ENCODE measurements at regions not wholly inside any gene's neighbourhood (a gene's known extent, or its start where the extent isn't known, plus 50 kb on each side); places are given as distances from the start of the nearest gene placed in this dataset.

GRCh38 chr3:56880720-56881575 is 79.2 kb upstream of the ARHGEF3 start:
- no peak for TF ChIP-seq CTCF (IDR thresholded peaks at IDR 0.05)
- Mint-ChIP-seq H3K9me3 (peaks cover 2% of the 10 kb centered on the region), H3K4me3 (no peak overlapping the region), H3K27ac (peak overlapping the region; percentile 97), H3K27me3 (no peaks in the 10 kb centered on the region), H3K4me1 (ENCODE audit: low read depth) (peaks cover 87% of the 10 kb centered on the region), H3K36me3 (ENCODE audit: low read depth) (peaks cover 33% of the 10 kb centered on the region)
- no peak for DNase-seq
- POLR2A ChIA-PET = interaction anchor here (1.6 to 12.6 kb wide), 3 partner anchors 12 to 36 kb away, joined by 4 to 79 read pairs (median 6); no protein-coding TSS in a partner anchor
- CTCF ChIA-PET = interaction anchor here (0.8 to 4.7 kb wide), 3 partner anchors 17 to 82 kb away, joined by 3 to 18 read pairs (median 3); no protein-coding TSS in a partner anchor
- ATAC-seq = peak; percentile 13
- intact Hi-C loops (cut with micrococcal nuclease) = no loop called here

- peaks cover 2% of the 10 kb centered on the region for H3K9me3 Mint-ChIP-seq
- peak; percentile 40 for ATAC-seq
- ChIA-PET POLR2A (interaction anchor here (1.2 to 12.6 kb wide), 3 partner anchors 9 to 37 kb away, joined by 3 to 79 read pairs (median 10); no protein-coding TSS in a partner anchor), CTCF (interaction anchor here (0.8 to 4.7 kb wide), 3 partner anchors 16 to 80 kb away, joined by 3 to 18 read pairs (median 3); no protein-coding TSS in a partner anchor)
- TF ChIP-seq CTCF (IDR thresholded peaks at IDR 0.05) = no peak
- no peak for DNase-seq
- peaks cover 85% of the 10 kb centered on the region for H3K4me1 Mint-ChIP-seq (ENCODE audit: low read depth)
- peak overlapping the region; percentile 97 for H3K27ac Mint-ChIP-seq
- H3K36me3 Mint-ChIP-seq (ENCODE audit: low read depth) = peaks cover 37% of the 10 kb centered on the region
- H3K27me3 Mint-ChIP-seq = no peaks in the 10 kb centered on the region
- peak overlapping the region; percentile 43 for H3K4me3 Mint-ChIP-seq
- intact Hi-C loops (cut with micrococcal nuclease) = loop anchor here (2.0 kb wide), 1 partner anchor 37 kb away; no protein-coding TSS in a partner anchor
These were observed 77.9 kb upstream of the ARHGEF3 start for GRCh38 chr3:56879436-56880215.

- ATAC-seq = peak; percentile 85
- Mint-ChIP-seq H3K9me3 (peaks cover 4% of the 10 kb centered on the region), H3K4me3 (peak overlapping the region; percentile 64), H3K27ac (peak overlapping the region; percentile 97), H3K27me3 (no peaks in the 10 kb centered on the region), H3K4me1 (ENCODE audit: low read depth) (peaks cover 88% of the 10 kb centered on the region), H3K36me3 (ENCODE audit: low read depth) (peaks cover 40% of the 10 kb centered on the region)
- POLR2A ChIA-PET = interaction anchor here (0.9 to 12.6 kb wide), 6 partner anchors 9 to 39 kb away, joined by 3 to 79 read pairs (median 8); no protein-coding TSS in a partner anchor
- peak; percentile 86 for DNase-seq
- TF ChIP-seq CTCF (IDR thresholded peaks at IDR 0.05) = no peak
- intact Hi-C loops (cut with micrococcal nuclease) = loop anchor here (2.0 kb wide), 1 partner anchor 39 kb away; no protein-coding TSS in a partner anchor
- CTCF ChIA-PET = interaction anchor here (0.7 to 2.2 kb wide), 13 partner anchors 8 to 110 kb away, joined by 3 to 16 read pairs (median 4); partner anchors contain the start of gene ARHGEF3
These were observed 76.3 kb upstream of the ARHGEF3 start for GRCh38 chr3:56878074-56878473.

- peak overlapping the region; percentile 85 for H3K27ac Mint-ChIP-seq
- ATAC-seq = no peak
- POLR2A ChIA-PET = interaction anchor here (0.8 to 12.6 kb wide), 6 partner anchors 8 to 76 kb away, joined by 3 to 79 read pairs (median 8); partner anchors contain the start of gene ARHGEF3
These were observed 75.2 kb upstream of the ARHGEF3 start for GRCh38 chr3:56876916-56877315.

More at GRCh38 chr3:56876916-56877315, 75.2 kb upstream of the ARHGEF3 start:
- Mint-ChIP-seq H3K36me3 (ENCODE audit: low read depth) (peaks cover 38% of the 10 kb centered on the region), H3K4me3 (no peak overlapping the region), H3K4me1 (ENCODE audit: low read depth) (peaks cover 82% of the 10 kb centered on the region), H3K27me3 (no peaks in the 10 kb centered on the region), H3K9me3 (peaks cover 4% of the 10 kb centered on the region)
- TF ChIP-seq CTCF (IDR thresholded peaks at IDR 0.05) = no peak
- no peak for DNase-seq
- intact Hi-C loops (cut with micrococcal nuclease) = no loop called here
- CTCF ChIA-PET = interaction anchor here (1.0 to 2.2 kb wide), 6 partner anchors 10 to 111 kb away, joined by 3 to 16 read pairs (median 4); partner anchors contain the start of gene ARHGEF3
